ENCODE measurements at regions not wholly inside any gene's neighbourhood (a gene's known extent, or its start where the extent isn't known, plus 50 kb on each side); places are given as distances from the start of the nearest gene placed in this dataset.

DNA sequence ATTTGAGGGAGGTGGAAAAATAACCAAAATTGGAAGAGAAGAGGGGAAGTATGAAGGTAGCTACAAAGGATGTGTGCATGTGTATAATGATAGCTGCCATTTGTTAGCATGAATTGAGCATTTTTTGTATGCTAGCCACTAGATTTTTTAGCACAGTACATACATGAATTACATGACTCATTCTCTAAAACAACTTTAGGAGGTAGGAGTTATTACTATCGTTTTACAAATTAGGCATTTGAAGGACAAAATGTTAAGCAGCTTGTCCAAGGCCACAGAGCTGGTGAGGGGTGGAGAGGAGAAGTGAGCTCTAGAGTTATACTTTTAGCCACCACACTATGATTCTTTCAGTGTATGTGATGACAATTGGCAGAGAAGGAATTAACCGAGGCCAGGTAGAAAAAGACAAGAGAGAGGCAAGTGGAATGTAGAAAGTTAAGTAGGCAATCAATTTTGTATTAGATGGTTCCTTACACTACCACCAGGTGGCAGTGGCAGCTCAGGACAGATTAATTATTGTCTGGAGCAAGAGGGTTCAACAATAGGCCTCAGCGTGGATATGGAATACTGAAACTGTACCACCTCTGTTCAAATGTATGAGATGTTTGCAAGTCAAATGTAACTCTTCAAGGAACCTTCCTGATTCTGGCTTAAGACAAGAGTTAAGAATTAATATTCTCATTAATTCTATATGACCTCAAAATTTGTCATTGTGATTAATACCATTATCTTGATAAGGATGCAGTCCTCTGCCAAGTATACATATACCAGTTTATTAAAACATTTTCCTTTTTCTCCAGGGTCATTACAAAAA, 128.0 kb downstream of the MBL2 start:
- WGBS, 2 donors, result 26 to 30% methylated on average over 3 of the region's 3 CpGs
- H3K36me3 ChIP-seq (ENCODE audit: control insufficient read depth in 1 of 2, insufficient read depth in 2 of 2, low read length in 1 of 2), result no peaks in the 10 kb centered on the region
- no peak overlapping the region for H3K4me3 ChIP-seq (ENCODE audit: low read length in 2 of 2)
- H3K4me1 ChIP-seq (ENCODE audit: control insufficient read depth in 1 of 2, insufficient read depth in 2 of 2, low read length in 2 of 2), result no peaks in the 10 kb centered on the region
- DNase-seq (no peak), ATAC-seq (ENCODE audit: low FRiP score) (no peak)
- no peaks in the 10 kb centered on the region for H3K9me3 ChIP-seq (ENCODE audit: control insufficient read depth, low read length)
- H3K27ac ChIP-seq (ENCODE audit: low read depth in 1 of 2, low read length in 2 of 2), result no peak overlapping the region
- intact Hi-C loops (cut with DNase I), result loop anchor here in 1 of 2 donors (2.0 to 5.0 kb wide), 2 partner anchors 84 to 138 kb away; no protein-coding TSS in a partner anchor
- no peaks in the 10 kb centered on the region for H3K27me3 ChIP-seq (ENCODE audit: control insufficient read depth in 1 of 2, insufficient read depth in 2 of 2, low read length in 1 of 2)

DNA sequence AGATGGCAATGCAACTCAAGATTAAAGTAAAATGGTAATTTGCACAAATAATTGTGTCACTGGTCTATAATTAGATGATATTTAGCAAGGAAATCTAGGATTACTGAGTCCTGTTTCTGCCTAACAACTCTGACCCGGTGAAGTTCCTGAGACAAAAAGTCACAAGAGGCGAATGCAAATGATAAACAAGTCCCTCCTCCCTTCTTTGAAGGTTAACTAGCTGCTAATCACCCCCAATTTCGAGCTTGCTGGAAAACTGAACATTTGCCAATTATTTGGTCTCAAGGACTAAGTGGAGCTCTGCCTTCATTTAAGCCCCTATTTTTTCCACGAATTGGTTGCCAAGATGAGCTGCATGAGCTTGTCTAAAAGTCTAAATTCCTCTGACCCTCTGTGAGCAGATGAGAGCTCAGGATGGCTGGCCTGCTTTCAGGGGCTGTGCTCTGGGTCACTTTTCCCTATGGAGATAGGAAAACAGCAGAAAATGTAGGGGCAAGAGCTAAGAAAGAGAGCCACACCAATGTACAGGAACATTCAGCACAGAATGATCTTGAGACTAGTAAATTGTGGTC, 127.3 kb downstream of the MBL2 start:
- no peaks in the 10 kb centered on the region for H3K9me3 ChIP-seq (ENCODE audit: control insufficient read depth, low read length)
- no peaks in the 10 kb centered on the region for H3K27me3 ChIP-seq (ENCODE audit: control insufficient read depth in 1 of 2, insufficient read depth in 2 of 2, low read length in 1 of 2)
- no peaks in the 10 kb centered on the region for H3K36me3 ChIP-seq (ENCODE audit: control insufficient read depth in 1 of 2, insufficient read depth in 2 of 2, low read length in 1 of 2)
- H3K27ac ChIP-seq (ENCODE audit: low read depth in 1 of 2, low read length in 2 of 2), result no peak overlapping the region
- H3K4me3 ChIP-seq (ENCODE audit: low read length in 2 of 2), result no peak overlapping the region
- no peak for DNase-seq
- 65 to 69% methylated on average over 4 of the region's 4 CpGs for WGBS, 2 donors
- intact Hi-C loops (cut with DNase I), result loop anchor here in 1 of 2 donors (2.0 to 5.0 kb wide), 2 partner anchors 84 to 137 kb away; no protein-coding TSS in a partner anchor
- no peak for ATAC-seq (ENCODE audit: low FRiP score)
- H3K4me1 ChIP-seq (ENCODE audit: control insufficient read depth in 1 of 2, insufficient read depth in 2 of 2, low read length in 2 of 2), result no peaks in the 10 kb centered on the region

DNA sequence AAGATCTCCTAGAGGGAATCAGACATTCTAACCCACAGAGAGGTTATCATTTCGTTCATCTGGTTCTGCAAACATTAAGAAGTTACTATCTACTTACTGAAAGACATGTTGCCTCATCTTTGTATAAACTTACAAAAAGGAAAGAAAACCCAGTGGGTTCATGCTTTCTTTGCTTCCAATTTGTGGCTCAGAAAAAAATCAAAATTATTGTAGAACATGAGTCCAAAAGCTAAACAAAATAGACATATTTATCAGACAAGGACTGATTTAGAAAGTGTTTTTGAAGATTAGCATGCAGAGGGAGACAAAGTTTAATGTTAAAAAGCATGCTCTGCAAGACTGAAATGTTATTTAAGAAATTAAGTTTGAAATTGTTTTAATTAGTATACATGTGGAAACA, 123.1 kb downstream of the MBL2 start:
- 88 to 91% methylated on average over 1 of the region's 1 CpG for WGBS, 2 donors
- no peak overlapping the region for H3K27ac ChIP-seq (ENCODE audit: low read depth in 1 of 2, low read length in 2 of 2)
- no peaks in the 10 kb centered on the region for H3K4me1 ChIP-seq (ENCODE audit: control insufficient read depth in 1 of 2, insufficient read depth in 2 of 2, low read length in 2 of 2)
- H3K4me3 ChIP-seq (ENCODE audit: low read length in 2 of 2), result no peak overlapping the region
- DNase-seq (no peak), ATAC-seq (ENCODE audit: low FRiP score) (no peak)
- intact Hi-C loops (cut with DNase I), result loop anchor here in 1 of 2 donors (5.0 kb wide), 1 partner anchor 133 kb away; no protein-coding TSS in a partner anchor
- H3K27me3 ChIP-seq (ENCODE audit: control insufficient read depth in 1 of 2, insufficient read depth in 2 of 2, low read length in 1 of 2), result no peaks in the 10 kb centered on the region
- no peaks in the 10 kb centered on the region for H3K9me3 ChIP-seq (ENCODE audit: control insufficient read depth, low read length)
- no peaks in the 10 kb centered on the region for H3K36me3 ChIP-seq (ENCODE audit: control insufficient read depth in 1 of 2, insufficient read depth in 2 of 2, low read length in 1 of 2)

DNA sequence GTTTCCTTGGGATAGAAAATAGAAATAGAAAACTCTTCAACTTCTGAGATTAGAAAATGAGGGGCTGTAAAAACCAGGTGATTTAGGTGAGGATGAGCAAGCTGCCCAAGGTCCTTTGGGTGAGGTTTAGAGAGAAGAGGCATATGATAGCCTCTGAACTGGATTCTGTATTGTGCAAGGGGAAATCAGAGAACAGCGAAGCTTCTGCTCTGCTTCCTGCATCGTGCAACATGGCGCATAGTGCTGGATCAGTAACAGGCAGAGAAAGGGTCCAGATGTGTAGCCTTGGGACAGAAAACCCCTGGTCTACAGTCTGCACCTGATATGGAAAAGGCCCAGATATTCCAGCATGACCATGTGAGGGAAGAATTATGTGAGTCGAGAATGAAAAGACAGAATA, 121.7 kb downstream of the MBL2 start:
- H3K36me3 ChIP-seq (ENCODE audit: control insufficient read depth in 1 of 2, insufficient read depth in 2 of 2, low read length in 1 of 2), result no peaks in the 10 kb centered on the region
- ATAC-seq (ENCODE audit: low FRiP score) (no peak), DNase-seq (no peak)
- no peak overlapping the region for H3K27ac ChIP-seq (ENCODE audit: low read depth in 1 of 2, low read length in 2 of 2)
- no peak overlapping the region for H3K4me3 ChIP-seq (ENCODE audit: low read length in 2 of 2)
- H3K9me3 ChIP-seq (ENCODE audit: control insufficient read depth, low read length), result no peaks in the 10 kb centered on the region
- no peaks in the 10 kb centered on the region for H3K27me3 ChIP-seq (ENCODE audit: control insufficient read depth in 1 of 2, insufficient read depth in 2 of 2, low read length in 1 of 2)
- WGBS, 2 donors, result 84 to 91% methylated on average over 4 of the region's 4 CpGs
- no peaks in the 10 kb centered on the region for H3K4me1 ChIP-seq (ENCODE audit: control insufficient read depth in 1 of 2, insufficient read depth in 2 of 2, low read length in 2 of 2)
- intact Hi-C loops (cut with DNase I), result no loop called here

DNA sequence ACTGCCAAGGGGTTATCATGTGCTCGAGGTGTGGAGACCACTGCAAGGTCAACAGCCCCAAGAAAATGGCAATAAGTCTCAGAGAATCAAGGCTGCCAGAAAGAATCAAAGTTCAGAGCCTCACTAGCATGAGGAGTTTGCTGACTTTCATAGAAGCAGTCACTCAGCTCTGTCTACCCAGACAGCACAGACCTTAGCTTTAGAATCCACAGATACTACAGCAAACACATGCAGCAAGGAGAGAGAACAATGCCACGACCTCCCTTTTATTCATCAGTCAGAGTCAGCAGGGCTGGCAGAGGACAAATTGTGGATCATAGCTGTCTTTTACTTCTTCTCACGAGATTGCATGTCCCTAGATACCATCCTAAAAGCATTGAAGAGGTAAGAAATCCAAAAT, 121.3 kb downstream of the MBL2 start:
- intact Hi-C loops (cut with DNase I), result no loop called here
- Histone ChIP-seq H3K4me1 (ENCODE audit: control insufficient read depth in 1 of 2, insufficient read depth in 2 of 2, low read length in 2 of 2) (no peaks in the 10 kb centered on the region), H3K9me3 (ENCODE audit: control insufficient read depth, low read length) (no peaks in the 10 kb centered on the region), H3K27me3 (ENCODE audit: control insufficient read depth in 1 of 2, insufficient read depth in 2 of 2, low read length in 1 of 2) (no peaks in the 10 kb centered on the region), H3K36me3 (ENCODE audit: control insufficient read depth in 1 of 2, insufficient read depth in 2 of 2, low read length in 1 of 2) (no peaks in the 10 kb centered on the region), H3K27ac (ENCODE audit: low read depth in 1 of 2, low read length in 2 of 2) (no peak overlapping the region), H3K4me3 (ENCODE audit: low read length in 2 of 2) (no peak overlapping the region)
- ATAC-seq (ENCODE audit: low FRiP score) (no peak), DNase-seq (no peak)
- 62 to 65% methylated on average over 3 of the region's 3 CpGs for WGBS, 2 donors

DNA sequence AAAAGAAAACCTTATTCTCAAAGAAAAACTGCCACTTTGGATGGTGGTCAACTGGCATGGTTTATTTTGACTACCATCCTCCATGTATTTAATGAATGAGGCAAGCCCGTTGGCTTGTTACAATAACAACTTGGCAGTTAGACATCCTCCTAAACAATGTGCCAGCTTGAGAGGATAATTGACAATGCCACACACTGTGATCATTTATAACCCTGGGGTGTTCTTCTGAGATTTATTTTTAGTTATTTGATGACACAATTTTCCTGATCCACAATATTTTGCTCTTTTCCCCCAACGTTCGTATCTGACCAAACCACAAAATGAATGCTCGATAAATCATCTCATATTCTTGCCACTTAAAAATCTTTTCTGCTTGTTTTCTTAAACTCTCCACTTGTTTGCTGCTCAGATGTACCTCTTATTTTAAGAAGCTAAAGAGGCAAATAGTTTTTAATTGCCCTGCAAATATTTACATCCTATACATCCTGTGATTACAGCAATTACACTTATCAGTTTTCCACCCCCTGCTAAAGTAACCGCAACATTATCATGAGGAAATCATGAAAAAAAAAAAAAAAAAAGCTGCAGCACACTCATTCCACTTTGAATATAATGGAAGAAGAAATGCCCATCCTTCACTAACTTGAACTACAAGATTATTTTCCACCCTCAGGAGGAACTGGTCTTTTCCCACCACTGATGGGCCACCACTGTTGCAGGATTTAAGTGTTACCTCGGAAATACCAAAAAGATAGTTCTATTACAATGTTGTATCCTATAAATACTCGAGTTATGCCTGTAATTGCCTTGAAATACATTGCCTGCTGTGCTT, 119.9 kb downstream of the MBL2 start:
- Histone ChIP-seq H3K9me3 (ENCODE audit: control insufficient read depth, low read length) (no peaks in the 10 kb centered on the region), H3K4me3 (ENCODE audit: low read length in 2 of 2) (no peak overlapping the region), H3K36me3 (ENCODE audit: control insufficient read depth in 1 of 2, insufficient read depth in 2 of 2, low read length in 1 of 2) (no peaks in the 10 kb centered on the region), H3K27me3 (ENCODE audit: control insufficient read depth in 1 of 2, insufficient read depth in 2 of 2, low read length in 1 of 2) (no peaks in the 10 kb centered on the region), H3K27ac (ENCODE audit: low read depth in 1 of 2, low read length in 2 of 2) (no peak overlapping the region), H3K4me1 (ENCODE audit: control insufficient read depth in 1 of 2, insufficient read depth in 2 of 2, low read length in 2 of 2) (no peaks in the 10 kb centered on the region)
- no peak for DNase-seq
- 28 to 31% methylated on average over 7 of the region's 7 CpGs for WGBS, 2 donors
- ATAC-seq (ENCODE audit: low FRiP score), result no peak
- intact Hi-C loops (cut with DNase I), result no loop called here

DNA sequence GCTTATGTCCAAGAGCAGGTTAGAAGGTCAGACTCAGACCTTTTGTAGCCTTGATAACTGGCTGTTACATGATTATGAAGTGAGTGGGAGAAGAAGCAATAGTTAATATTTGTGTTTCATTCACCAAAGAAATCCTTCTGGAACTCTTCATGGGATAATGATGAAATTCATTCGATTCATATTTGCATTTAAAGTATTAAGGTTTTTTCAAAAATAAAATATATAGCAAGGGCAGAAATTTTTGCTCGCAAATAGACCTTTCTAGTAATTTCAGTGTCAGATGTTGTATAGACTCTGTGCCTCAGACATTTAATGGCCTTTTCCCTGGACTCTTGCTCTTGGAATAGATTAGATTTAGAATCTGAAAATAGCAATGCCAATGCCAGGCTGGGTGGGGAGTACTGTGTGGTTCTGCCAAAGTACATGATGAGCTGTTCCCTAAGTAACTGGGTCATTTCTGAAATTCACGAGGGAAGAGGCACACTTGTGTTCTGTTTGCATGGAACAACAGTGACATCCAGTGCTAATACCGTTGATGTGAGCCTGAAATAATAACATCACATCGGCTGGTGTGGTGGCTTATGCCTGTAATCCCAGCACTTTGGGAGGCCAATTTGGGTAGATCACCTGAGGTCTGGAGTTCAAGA, 119.2 kb downstream of the MBL2 start:
- 27 to 36% methylated on average over 5 of the region's 5 CpGs for WGBS, 2 donors
- intact Hi-C loops (cut with DNase I), result no loop called here

DNA sequence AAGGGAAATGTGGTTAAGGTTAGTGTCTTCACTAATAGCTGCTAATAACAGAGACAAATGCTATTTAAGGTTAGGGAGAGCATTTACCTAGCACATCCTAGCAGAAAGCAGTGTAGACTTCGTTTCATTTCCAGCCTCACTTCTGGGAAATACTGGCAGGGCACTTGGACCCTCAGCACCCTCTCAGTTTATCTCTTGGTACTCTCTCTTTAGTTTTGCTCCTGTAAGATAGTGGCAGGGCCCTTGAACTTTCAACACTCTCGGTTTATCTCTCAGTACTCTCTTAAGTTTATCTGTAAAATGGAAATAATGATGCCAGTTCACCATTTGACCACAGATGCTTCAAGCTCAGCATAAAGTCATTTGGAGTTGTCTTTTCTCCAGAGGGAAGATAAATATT, 118.4 kb downstream of the MBL2 start:
- 85 to 86% methylated on average over 2 of the region's 2 CpGs for WGBS, 2 donors
- Histone ChIP-seq H3K9me3 (ENCODE audit: control insufficient read depth, low read length) (no peaks in the 10 kb centered on the region), H3K27ac (ENCODE audit: low read depth in 1 of 2, low read length in 2 of 2) (no peak overlapping the region), H3K27me3 (ENCODE audit: control insufficient read depth in 1 of 2, insufficient read depth in 2 of 2, low read length in 1 of 2) (no peaks in the 10 kb centered on the region), H3K4me1 (ENCODE audit: control insufficient read depth in 1 of 2, insufficient read depth in 2 of 2, low read length in 2 of 2) (no peaks in the 10 kb centered on the region), H3K36me3 (ENCODE audit: control insufficient read depth in 1 of 2, insufficient read depth in 2 of 2, low read length in 1 of 2) (no peaks in the 10 kb centered on the region), H3K4me3 (ENCODE audit: low read length in 2 of 2) (no peak overlapping the region)
- DNase-seq (no peak), ATAC-seq (ENCODE audit: low FRiP score) (no peak)
- intact Hi-C loops (cut with DNase I), result no loop called here

More for the DNA sequence above, 119.2 kb downstream of the MBL2 start:
- DNase-seq, result no peak
- H3K27me3 ChIP-seq (ENCODE audit: control insufficient read depth in 1 of 2, insufficient read depth in 2 of 2, low read length in 1 of 2), result no peaks in the 10 kb centered on the region
- no peak for ATAC-seq (ENCODE audit: low FRiP score)
- H3K4me3 ChIP-seq (ENCODE audit: low read length in 2 of 2), result no peak overlapping the region
- H3K9me3 ChIP-seq (ENCODE audit: control insufficient read depth, low read length), result no peaks in the 10 kb centered on the region
- H3K36me3 ChIP-seq (ENCODE audit: control insufficient read depth in 1 of 2, insufficient read depth in 2 of 2, low read length in 1 of 2), result no peaks in the 10 kb centered on the region
- no peak overlapping the region for H3K27ac ChIP-seq (ENCODE audit: low read depth in 1 of 2, low read length in 2 of 2)
- no peaks in the 10 kb centered on the region for H3K4me1 ChIP-seq (ENCODE audit: control insufficient read depth in 1 of 2, insufficient read depth in 2 of 2, low read length in 2 of 2)

All from aorta (tissue), 5 donors.